IMR-90 (cell line): ENCODE measurements at regions not wholly inside any gene's neighbourhood (a gene's known extent, or its start where the extent isn't known, plus 50 kb on each side); places are given as distances from the start of the nearest gene placed in this dataset.

Experiments
- ATAC-seq: fragments of 200-7000 bp; cut with Tn5 transposase; 2 replicates; pipeline ENCODE4 v1.9.1; 2020; ENCODE audit warnings: low read depth, mild to moderate bottlenecking, moderate library complexity
- BruUV-seq: library from RNA; stranded (reverse); fragments of 400-500 nt; replicated peaks from 2 replicates; lab custom pipeline; 2021; lab: Mats Ljungman, UMichigan
- CTCF ChIA-PET: fragments of 300-600 bp; formaldehyde crosslinking; extraction: SDS; loops from one replicate; lab custom pipeline; 2021; ENCODE audit warnings: antibody characterized with exemption; lab: Yijun Ruan, JAX
- POLR2A ChIA-PET: fragments of 300-600 bp; sonication (Branson Sonifier 250); formaldehyde crosslinking; loops from one replicate; lab custom pipeline; 2022; ENCODE audit warnings: antibody characterized with exemption; ENCODE audit not compliant: unreplicated experiment; lab: Charles Lee
- DNase-seq: peaks from one replicate; pipeline ENCODE4 v3.0.0; 2013
- H2AFZ ChIP-seq: replicated peaks from 2 replicates; pipeline ENCODE3; 2013; ENCODE audit warnings: low read length, mild to moderate bottlenecking; ENCODE audit not compliant: poor library complexity
- H2AK5ac ChIP-seq: 2 replicates; pipeline ENCODE4 v1.6.1; 2013; ENCODE audit warnings: low read depth, low read length, inconsistent platforms
- H2AK9ac ChIP-seq: replicated peaks from 2 replicates; pipeline ENCODE3; 2013; ENCODE audit warnings: mild to moderate bottlenecking, low read depth, low read length, moderate library complexity; ENCODE audit not compliant: poor library complexity
- H2BK120ac ChIP-seq: 2 replicates; pipeline ENCODE4 v1.6.1; 2013; ENCODE audit warnings: low read depth, low read length, inconsistent platforms
- H2BK15ac ChIP-seq: 3 replicates; pipeline ENCODE4 v1.6.1; 2013; ENCODE audit warnings: low read depth, low read length, inconsistent platforms
- H2BK20ac ChIP-seq: 2 replicates; pipeline ENCODE4 v1.6.1; 2013; ENCODE audit warnings: low read depth, mild to moderate bottlenecking, inconsistent platforms, low read length, moderate library complexity
- H2BK5ac ChIP-seq: 2 replicates; pipeline ENCODE4 v1.6.1; 2013; ENCODE audit warnings: mild to moderate bottlenecking, low read depth, low read length, inconsistent platforms; ENCODE audit not compliant: poor library complexity, severe bottlenecking
- H3K14ac ChIP-seq: replicated peaks from 2 replicates; pipeline ENCODE4 v1.6.1; 2013; ENCODE audit warnings: low read depth, low read length, inconsistent platforms
- H3K18ac ChIP-seq: 2 replicates; pipeline ENCODE4 v1.6.1; 2013; ENCODE audit warnings: low read depth, low read length, control low read depth
- H3K23ac ChIP-seq: 2 replicates; pipeline ENCODE4 v1.6.1; 2013; ENCODE audit warnings: low read depth, low read length, inconsistent platforms
- H3K27ac ChIP-seq: 2 replicates; pipeline ENCODE4 v1.5.1; 2013; ENCODE audit warnings: mild to moderate bottlenecking, control low read depth, low read length; ENCODE audit not compliant: insufficient read depth
- H3K27me3 ChIP-seq: 2 replicates; pipeline ENCODE4 v1.6.1; 2013; ENCODE audit warnings: low read length; ENCODE audit not compliant: control insufficient read depth, insufficient read depth
- H3K36me3 ChIP-seq: 2 replicates; pipeline ENCODE4 v1.6.1; 2013; ENCODE audit warnings: low read length, mixed read lengths; ENCODE audit not compliant: control insufficient read depth, insufficient read depth
- H3K4ac ChIP-seq: 2 replicates; pipeline ENCODE4 v1.6.1; 2013; ENCODE audit warnings: low read depth, low read length, inconsistent platforms
- H3K4me1 ChIP-seq: 2 replicates; pipeline ENCODE4 v1.6.1; 2013; ENCODE audit warnings: low read length, mixed read lengths; ENCODE audit not compliant: control insufficient read depth, insufficient read depth
- H3K4me2 ChIP-seq: 2 replicates; pipeline ENCODE4 v1.6.1; 2013; ENCODE audit warnings: low read depth, mild to moderate bottlenecking, control low read depth, low read length, moderate library complexity
- H3K4me3 ChIP-seq: 2 replicates; pipeline ENCODE4 v1.5.1; 2013; ENCODE audit warnings: low read depth, mild to moderate bottlenecking, control low read depth, low read length, moderate library complexity; ENCODE audit not compliant: insufficient read depth
- H3K56ac ChIP-seq: 2 replicates; pipeline ENCODE4 v1.6.1; 2013; ENCODE audit warnings: low read length, inconsistent platforms; ENCODE audit not compliant: insufficient read depth; ENCODE audit errors: extremely low read depth
- H3K79me1 ChIP-seq, 2 experiments: 2 replicates each; pipeline ENCODE4 v1.6.1; 2013; ENCODE audit warnings: low read length in 2 of 2, inconsistent platforms in 1 of 2, low read depth in 1 of 2
- H3K9ac ChIP-seq: 2 replicates; pipeline ENCODE4 v1.6.1; 2013; ENCODE audit warnings: low read depth, low read length, control low read depth
- H3K9me1 ChIP-seq: 2 replicates; pipeline ENCODE4 v1.6.1; 2013; ENCODE audit warnings: low read length, inconsistent platforms; ENCODE audit not compliant: insufficient read depth
- H3K9me3 ChIP-seq: 2 replicates; pipeline ENCODE4 v1.6.1; 2013; ENCODE audit warnings: low read length; ENCODE audit not compliant: control insufficient read depth, insufficient read depth
- H4K20me1 ChIP-seq: 2 replicates; pipeline ENCODE4 v1.6.1; 2013; ENCODE audit warnings: low read length, inconsistent platforms; ENCODE audit not compliant: insufficient read depth
- H4K5ac ChIP-seq: 2 replicates; pipeline ENCODE4 v1.6.1; 2013; ENCODE audit warnings: mild to moderate bottlenecking, low read depth, low read length, control low read depth
- H4K8ac ChIP-seq, 2 experiments: 2 replicates each; pipeline ENCODE4 v1.6.1; 2013; ENCODE audit warnings: low read depth in 2 of 2, low read length in 2 of 2, control low read depth in 1 of 2, inconsistent platforms in 1 of 2
- H4K91ac ChIP-seq: 2 replicates; pipeline ENCODE4 v1.6.1; 2013; ENCODE audit warnings: low read depth, low read length, inconsistent platforms; ENCODE audit not compliant: insufficient read depth
- BHLHE40 ChIP-seq: fragments of 150-350 bp; IDR thresholded peaks from 2 replicates; pipeline ENCODE4 v1.6.1; 2016; ENCODE audit warnings: mild to moderate bottlenecking, low read depth, low read length
- FOS ChIP-seq: fragments of 150-350 bp; IDR thresholded peaks from 2 replicates; pipeline ENCODE4 v1.6.1; 2016; ENCODE audit warnings: low read depth, low read length
- POLR2A ChIP-seq: IDR thresholded peaks from 2 replicates; pipeline ENCODE4 v1.6.1; 2012; ENCODE audit warnings: mild to moderate bottlenecking, low read depth, low read length
- RCOR1 ChIP-seq: IDR thresholded peaks from 2 replicates; pipeline ENCODE4 v1.6.1; 2012; ENCODE audit warnings: mild to moderate bottlenecking, low read length, improper control_type of control experiment; ENCODE audit not compliant: insufficient replicate concordance
- RFX5 ChIP-seq: IDR thresholded peaks from 2 replicates; pipeline ENCODE4 v1.8.0; 2012; ENCODE audit warnings: low read depth, mild to moderate bottlenecking, low read length, moderate library complexity
- WGBS, 2 experiments: methylation state at CpG; one replicate each; pipeline versions ENCODE4 v1.1.5 to v1.1.7; 2013; ENCODE audit warnings: missing lambda C conversion rate in 2 of 2; ENCODE audit not compliant: insufficient read length in 1 of 2; ENCODE audit errors: extremely low coverage in 2 of 2; 5-methylcytosine and 5-hydroxymethylcytosine counted together
- dilution Hi-C: fragments of 300-500 bp; cut with HindIII; formaldehyde crosslinking; loops from one replicate; pipeline ENCODE4 v1.14.3; 2018; ENCODE audit warnings: low sequenced_read_pairs; ENCODE audit not compliant: unreplicated experiment
- in situ Hi-C: fragments of 300-500 bp; cut with MboI; formaldehyde crosslinking; loops from 3 replicates; pipeline ENCODE4 v1.14.3; 2019; ENCODE audit warnings: low sequenced_read_pairs, inconsistent platforms, mixed read lengths
- intact Hi-C: fragments of 100-400 bp; cut with micrococcal nuclease; formaldehyde crosslinking; loops from 2 replicates; pipeline ENCODE4 v1.10.0; 2022

GRCh38 chr1:55288245-55288644 is 73.1 kb upstream of the USP24 start:
- Histone ChIP-seq H2BK120ac (no peak overlapping the region), H3K36me3 (no peaks in the 10 kb centered on the region), H3K4me2 (no peak overlapping the region), H3K4me1 (peaks cover 3% of the 10 kb centered on the region; the same call in 1 of the 2 replicates), H2BK5ac (no peak overlapping the region), H2BK15ac (no peak overlapping the region), H4K20me1 (no peaks in the 10 kb centered on the region), H4K91ac (no peak overlapping the region), H3K56ac (no peak overlapping the region), H3K79me1 (no peaks in the 10 kb centered on the region), H3K27me3 (no peaks in the 10 kb centered on the region), H3K23ac (no peak overlapping the region), H2AK5ac (no peak overlapping the region), H2AK9ac (no peak overlapping the region), H3K9me3 (no peaks in the 10 kb centered on the region), H4K8ac (no peak overlapping the region), H3K27ac (no peak overlapping the region), H4K5ac (no peak overlapping the region), H3K4me3 (no peak overlapping the region), H3K14ac (no peak overlapping the region), H2BK20ac (no peak overlapping the region), H2AFZ (no peak overlapping the region), H3K9ac (no peak overlapping the region), H3K9me1 (no peaks in the 10 kb centered on the region), H3K18ac (no peak overlapping the region), H3K4ac (no peak overlapping the region)
- dilution Hi-C loops, result loop anchor here (25.0 kb wide), 1 partner anchor 1299 kb away; the partner anchor contains the start of gene PLPP3
- BruUV-seq, result no TSS peak
- in situ Hi-C loops, result loop anchor here (5.0 to 10.0 kb wide), 3 partner anchors 1207 to 1417 kb away; no protein-coding TSS in a partner anchor
- no peak for ATAC-seq
- WGBS, 2 experiments, result 89% methylated on average over 7 of the region's 13 CpGs; no CpG with 5 or more reads in 1 of the 2 experiments
- DNase-seq, result no peak
- no peak for TF ChIP-seq FOS
- TF ChIP-seq RFX5, result no peak
- no peak for TF ChIP-seq POLR2A
- no peak for TF ChIP-seq RCOR1
- no peak for TF ChIP-seq BHLHE40
- intact Hi-C loops, result loop anchor here (10.0 kb wide), 4 partner anchors 137 to 1207 kb away; no protein-coding TSS in a partner anchor
- CTCF ChIA-PET, result interaction anchor here (1.0 to 2.3 kb wide), 2 partner anchors 50 to 1297 kb away, joined by 3 to 7 read pairs; no protein-coding TSS in a partner anchor
- POLR2A ChIA-PET, result no interaction called here
